HG03159 (cell line): ENCODE measurements at regions not wholly inside any gene's neighbourhood (a gene's known extent, or its start where the extent isn't known, plus 50 kb on each side); places are given as distances from the start of the nearest gene placed in this dataset.
A peak's percentile ranks its signal among the peaks of the same experiment; 100 is the strongest.

ENCODE experiments used
- ATAC-seq: cut with Tn5 transposase; IDR thresholded peaks from one replicate; pipeline ENCODE4 v1.9.1; 2021; ENCODE audit warnings: mild to moderate bottlenecking, moderate library complexity; ENCODE audit not compliant: unreplicated experiment

GRCh38 chr1:200319148-200319547 is 90.7 kb downstream of the ZNF281 start:
- no peak for ATAC-seq

DNA sequence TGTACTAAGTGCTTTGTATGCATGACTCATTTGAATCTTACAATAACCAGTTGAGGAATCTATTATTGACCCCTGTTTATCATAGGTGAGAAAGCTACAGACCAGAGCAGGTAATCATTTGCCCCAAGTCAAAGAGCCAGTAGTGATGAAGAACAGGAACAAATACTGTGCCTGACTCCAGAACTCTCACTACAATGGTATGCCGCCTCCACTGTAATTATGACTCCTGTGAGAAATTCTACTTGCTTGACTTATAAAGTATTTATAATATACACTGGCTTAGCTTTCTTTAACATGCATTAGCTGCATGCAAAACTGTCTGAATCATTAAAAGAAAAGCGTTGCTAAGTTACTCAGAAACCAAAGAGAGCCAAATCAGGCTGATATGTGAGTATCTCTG is 92.6 kb downstream of the ZNF281 start:
- ATAC-seq, result no peak

- no peak for ATAC-seq
These were observed 93.6 kb downstream of the ZNF281 start for GRCh38 chr1:200316148-200316803.

GRCh38 chr1:200314085-200314750 is 95.6 kb downstream of the ZNF281 start:
- no peak for ATAC-seq

DNA sequence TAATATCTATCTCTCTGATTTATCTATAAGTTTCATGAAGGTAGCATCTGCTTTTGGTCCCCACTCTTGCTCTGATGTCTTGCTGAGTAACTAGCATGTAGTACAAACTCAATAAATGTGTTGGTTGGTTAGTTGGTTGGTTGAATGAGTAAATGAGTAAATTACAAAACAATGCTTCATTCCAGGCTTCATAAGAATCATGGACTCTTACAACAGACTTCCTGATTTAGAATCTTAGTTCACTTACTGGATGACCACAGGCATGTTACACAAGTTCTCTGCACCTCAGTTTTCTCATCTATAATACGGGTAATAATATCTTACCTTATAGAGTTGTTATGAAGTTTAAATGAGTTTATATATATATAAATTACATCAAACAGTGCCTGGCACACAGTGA is 98.6 kb downstream of the ZNF281 start:
- ATAC-seq, result no peak

GRCh38 chr1:200310824-200311223 is 99.0 kb downstream of the ZNF281 start:
- ATAC-seq, result no peak

DNA sequence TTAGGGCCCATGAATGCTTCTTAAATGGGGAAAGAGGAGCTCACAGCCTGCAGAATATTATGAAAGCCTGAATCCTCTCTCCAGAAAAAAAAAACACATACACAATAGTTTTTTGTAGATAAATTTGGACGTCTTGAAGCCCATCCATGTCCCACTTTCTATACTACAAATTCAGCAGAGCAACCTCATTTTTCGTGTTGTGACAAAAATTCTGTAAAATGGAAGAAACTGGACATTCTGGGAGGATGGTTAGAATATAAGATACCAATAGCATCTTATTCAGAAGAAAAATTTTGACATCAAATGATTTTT is 102.1 kb downstream of the ZNF281 start:
- no peak for ATAC-seq

DNA sequence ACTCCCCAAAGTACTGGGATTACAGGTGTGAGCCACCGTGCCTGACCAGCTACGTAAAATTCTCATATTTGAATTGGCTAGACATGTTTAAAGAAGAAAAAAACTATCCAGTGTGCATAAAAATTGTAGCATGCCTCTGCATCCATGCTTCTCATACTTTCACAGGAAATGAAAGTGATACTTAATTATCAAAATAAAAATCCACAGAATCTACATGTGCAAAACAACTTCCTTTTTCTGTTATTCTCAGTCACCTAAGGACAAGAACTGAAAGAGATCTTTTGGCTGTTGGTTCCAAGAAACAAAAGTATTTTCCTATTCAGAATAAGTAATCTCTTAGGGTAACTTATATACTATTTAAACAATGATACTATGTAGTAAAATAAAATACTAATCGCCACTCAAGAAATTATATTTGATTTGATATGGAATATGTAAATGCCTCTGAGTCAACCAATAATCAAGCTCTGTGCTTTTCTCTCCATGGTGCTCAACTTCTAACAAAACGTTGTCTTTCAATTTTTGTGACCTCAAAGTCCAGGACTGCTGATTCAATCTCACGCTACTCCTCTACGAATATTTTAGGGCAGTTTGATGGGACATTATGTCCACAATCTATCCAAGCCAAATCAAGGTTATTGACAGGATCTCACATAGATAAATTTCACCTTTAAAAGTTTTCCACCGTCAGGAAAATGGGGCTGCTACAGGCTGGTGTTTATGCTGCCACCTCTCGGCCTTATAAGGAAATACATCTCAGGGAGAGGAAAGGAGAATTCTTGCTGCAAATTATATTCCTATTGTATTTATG is 102.7 kb downstream of the ZNF281 start:
- peak; percentile 63 for ATAC-seq

GRCh38 chr1:200305806-200306205 is 104.0 kb downstream of the ZNF281 start:
- ATAC-seq, result no peak

DNA sequence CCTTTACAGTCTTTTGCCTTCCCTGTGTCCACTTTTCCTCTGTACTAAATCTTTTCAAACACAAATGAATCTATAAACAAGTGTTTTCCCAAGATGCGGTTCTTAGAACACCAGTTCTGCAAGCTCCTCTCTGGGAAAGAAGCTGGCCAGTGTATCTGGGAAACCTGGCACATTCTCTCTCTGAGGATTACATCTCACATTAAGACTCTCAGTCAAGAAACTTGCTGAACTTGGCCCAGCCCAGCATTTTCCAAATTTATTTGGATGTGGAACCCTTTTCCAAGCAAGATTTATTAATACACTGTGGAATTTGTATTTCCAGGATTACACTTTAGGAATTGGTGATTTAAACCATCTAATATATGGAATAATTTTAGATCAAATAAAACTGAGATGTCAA is 105.7 kb downstream of the ZNF281 start:
- ATAC-seq, result no peak

GRCh38 chr1:200302921-200303290 is 106.9 kb downstream of the ZNF281 start:
- no peak for ATAC-seq

DNA sequence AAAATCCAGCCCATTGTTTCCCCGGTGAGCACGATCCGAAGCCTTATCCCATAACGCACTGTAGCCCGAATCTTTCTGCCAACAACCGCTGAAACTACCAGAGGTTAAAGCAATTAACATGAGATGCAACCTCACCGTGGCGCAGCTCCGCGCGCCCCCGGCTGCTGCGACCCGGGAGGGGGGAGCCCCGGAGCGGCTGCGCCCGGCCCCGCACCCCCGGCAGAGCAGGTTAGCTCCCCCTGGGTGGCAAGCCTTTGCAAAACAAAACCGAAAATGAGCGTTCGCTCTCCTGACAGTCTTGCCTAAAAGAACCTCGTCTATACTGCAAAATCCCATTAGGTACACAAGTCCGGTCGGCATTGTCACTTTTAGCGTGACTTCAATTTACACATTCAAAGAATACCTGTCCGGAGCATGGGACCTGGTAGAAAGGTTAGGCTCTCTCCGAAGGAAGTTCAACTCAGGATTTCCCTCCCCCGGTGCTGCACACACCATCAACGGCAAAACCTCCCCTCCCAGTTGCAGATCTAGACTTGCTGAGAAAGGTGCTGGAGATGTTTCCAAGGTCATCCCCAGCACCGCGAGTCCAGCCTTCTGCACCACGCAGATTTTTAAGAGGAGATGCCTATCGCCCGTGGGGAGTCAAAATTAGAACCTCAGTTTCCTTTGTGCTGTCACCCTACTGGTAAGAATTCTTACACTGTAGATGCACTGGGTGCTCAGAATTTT is 107.5 kb downstream of the ZNF281 start:
- ATAC-seq, result peak; percentile 65

DNA sequence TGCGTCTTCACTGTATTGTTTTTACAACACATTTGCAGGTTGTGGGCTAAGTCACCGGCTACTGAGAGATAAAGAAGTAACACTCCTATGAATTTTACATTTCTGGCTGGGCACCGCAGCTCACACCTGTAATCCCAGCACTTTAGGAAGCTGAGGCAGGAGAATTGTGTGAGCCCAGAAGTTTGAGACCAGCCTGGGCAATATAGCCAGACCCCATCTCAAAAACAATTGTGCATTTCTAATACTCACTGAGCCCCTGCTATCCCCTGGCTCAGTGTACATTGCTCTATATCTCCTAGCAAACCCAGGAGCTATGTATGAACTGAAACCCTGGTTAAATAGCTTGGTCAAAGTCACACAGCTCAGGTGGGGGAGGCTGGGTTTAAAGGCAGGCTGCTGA is 108.7 kb downstream of the ZNF281 start:
- ATAC-seq, result no peak

DNA sequence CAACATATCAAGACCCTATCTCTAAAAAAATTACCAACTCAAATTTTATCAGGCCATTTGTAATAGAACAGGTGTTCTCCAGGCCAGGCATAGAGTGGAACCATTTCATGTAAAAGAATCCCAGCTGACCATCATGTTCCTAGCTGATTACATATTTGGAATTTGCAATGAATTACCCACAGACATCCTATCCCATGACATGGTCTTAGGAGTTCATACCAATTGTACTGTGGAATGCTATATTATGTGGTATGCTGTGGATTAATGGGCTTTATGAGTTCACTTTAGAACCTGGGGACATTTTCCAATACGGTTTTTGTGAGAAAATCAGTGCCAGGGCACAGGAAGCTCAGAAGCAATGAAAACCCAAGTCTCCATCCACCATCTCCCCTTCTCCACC is 110.3 kb downstream of the ZNF281 start:
- ATAC-seq, result no peak

- no peak for ATAC-seq
These were observed 111.6 kb downstream of the ZNF281 start for GRCh38 chr1:200298242-200298641.

DNA sequence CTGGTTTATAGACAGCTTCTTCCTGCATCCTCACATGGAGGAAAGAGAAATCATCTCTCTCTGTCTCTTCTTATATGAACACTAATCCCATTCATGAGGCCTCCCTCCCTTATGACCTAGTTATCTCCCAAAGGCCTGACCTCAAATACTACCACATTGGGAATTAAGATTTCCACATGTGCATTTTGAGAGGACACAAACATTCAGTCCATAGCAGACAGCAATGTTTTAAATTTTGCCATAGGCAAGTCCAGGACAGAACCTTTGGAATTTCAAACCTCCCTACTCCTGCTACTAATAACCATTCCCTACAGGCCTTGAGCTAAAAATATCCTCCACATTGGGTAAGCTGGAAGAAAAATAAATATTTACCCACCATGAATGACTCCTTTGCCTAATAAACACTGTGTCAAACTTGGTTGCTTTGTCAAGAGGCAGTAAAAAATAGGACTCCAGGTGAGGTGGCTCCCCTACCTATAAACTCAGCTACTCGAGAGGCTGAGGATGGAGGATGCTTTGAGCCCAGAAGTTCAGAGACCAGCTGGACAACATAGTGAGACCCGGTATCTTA is 113.7 kb downstream of the ZNF281 start:
- no peak for ATAC-seq

- no peak for ATAC-seq
These were observed 115.6 kb downstream of the ZNF281 start for GRCh38 chr1:200294241-200294640.

DNA sequence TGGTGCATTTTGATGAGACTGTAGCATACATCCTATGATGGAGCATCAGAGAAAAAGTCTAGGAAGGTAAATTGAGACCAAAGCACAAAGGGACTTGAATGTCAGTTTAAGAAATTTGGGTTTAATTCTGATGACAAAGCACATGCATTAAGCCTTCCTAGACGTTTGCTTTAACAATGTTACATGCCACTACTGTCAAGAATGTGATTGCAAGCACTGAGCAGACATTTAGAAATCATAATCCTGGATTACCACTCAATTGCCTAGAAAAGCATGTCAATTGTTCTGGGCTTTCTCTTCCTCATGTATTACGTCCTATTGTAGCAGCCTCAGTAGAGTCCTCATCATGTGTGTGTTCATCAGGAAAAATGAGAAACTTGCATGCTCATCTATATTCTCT is 117.1 kb downstream of the ZNF281 start:
- no peak for ATAC-seq

DNA sequence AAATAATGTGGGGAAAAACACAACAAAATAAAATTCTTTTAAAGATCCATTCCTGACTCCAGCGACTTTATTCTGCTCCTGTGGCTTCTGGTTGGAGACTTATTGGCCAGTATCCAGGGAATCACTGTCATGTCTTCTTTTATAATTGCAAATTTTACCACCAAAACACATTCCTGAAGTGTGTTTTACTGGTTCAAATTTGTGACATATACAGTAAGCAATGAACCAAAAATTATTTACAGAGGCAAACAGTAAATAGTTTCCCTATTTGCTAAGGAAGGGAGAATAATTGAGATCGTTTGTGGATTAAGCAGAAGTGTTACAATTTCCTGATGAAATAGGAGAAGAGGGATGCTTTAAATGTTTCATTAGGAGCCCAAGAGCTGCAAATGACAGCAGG is 118.7 kb downstream of the ZNF281 start:
- ATAC-seq, result no peak

- ATAC-seq, result no peak
These were observed 119.7 kb downstream of the ZNF281 start for GRCh38 chr1:200290010-200290685.

- no peak for ATAC-seq
These were observed 121.6 kb downstream of the ZNF281 start for GRCh38 chr1:200288226-200288625.
